K562 (cell line): ENCODE measurements at regions not wholly inside any gene's neighbourhood (a gene's known extent, or its start where the extent isn't known, plus 50 kb on each side); places are given as distances from the start of the nearest gene placed in this dataset.
"Not testable (repeated sequence)": the region's sequence is repeated elsewhere in the genome, so short reads cannot be mapped to it uniquely, and the experiment has no call there.

ENCODE experiments used
- ATAC-seq: fragments of 200-7000 bp; cut with Tn5 transposase; 3 replicates; pipeline ENCODE4 v1.9.1; 2020; ENCODE audit warnings: moderate library complexity
- BruUV-seq: library from RNA; stranded (reverse); fragments of 400-500 nt; replicated peaks from 2 replicates; lab custom pipeline; 2021; lab: Mats Ljungman, UMichigan
- CTCF ChIA-PET: fragments of 300-600 bp; formaldehyde crosslinking; extraction: SDS; loops from one replicate; lab custom pipeline; 2021; ENCODE audit warnings: low intra/inter-chr PET ratio; lab: Yijun Ruan, JAX
- POLR2A ChIA-PET: fragments of 300-600, 350-650 bp; sonication (Branson Sonifier 250); formaldehyde crosslinking; extraction: SDS; loops from one replicate; lab custom pipeline; 2021; ENCODE audit warnings: antibody characterized with exemption, inconsistent platforms; lab: Yijun Ruan, JAX
- DNase-seq, 4 experiments: peaks; one replicate each; pipeline versions ENCODE4 v3.0.0 to v3.0.0-alpha.2; 2011 to 2018; ENCODE audit warnings: low spot score in 3 of 4, mixed read lengths in 3 of 4; ENCODE audit errors: extremely low read depth in 1 of 4
- FAIRE-seq: peaks from 2 replicates; lab custom pipeline; 2011; peaks lifted over from hg19 to GRCh38; lab: Jason Lieb, UNC
- H2AFZ ChIP-seq: 2 replicates; pipeline ENCODE4 v1.6.0; 2011; ENCODE audit warnings: low read depth, low read length, control low read depth, inconsistent platforms
- H3K27ac ChIP-seq: fragments of 200-600 bp; 3 replicates; pipeline ENCODE4 v1.8.0; 2011; ENCODE audit warnings: low read depth, mild to moderate bottlenecking, control low read depth, inconsistent platforms, low read length, moderate library complexity, mixed read lengths; ENCODE audit errors: extremely low read depth
- H3K27me3 ChIP-seq, 2 experiments: fragments of 300-600 bp in 1 of 2; 2 replicates in 1 of 2; 3 replicates in 1 of 2; pipeline versions ENCODE4 v1.6.0 to v1.8.0; 2011; ENCODE audit warnings: inconsistent platforms in 2 of 2, low read length in 2 of 2, mild to moderate bottlenecking in 1 of 2, mixed read lengths in 1 of 2, moderate library complexity in 1 of 2; ENCODE audit not compliant: control insufficient read depth in 2 of 2, insufficient read depth in 2 of 2
- H3K36me3 ChIP-seq: fragments of 300-600 bp; 3 replicates; pipeline ENCODE4 v1.8.0; 2011; ENCODE audit warnings: mild to moderate bottlenecking, low read length, inconsistent platforms; ENCODE audit not compliant: control insufficient read depth, insufficient read depth
- H3K4me1 ChIP-seq, 2 experiments: fragments of 200-600 bp in 1 of 2; replicated peaks in 1 of 2; 2 replicates in 1 of 2; 3 replicates in 1 of 2; pipeline versions ENCODE4 v1.5.1 to v1.8.0; 2011; ENCODE audit warnings: inconsistent platforms in 2 of 2, low read length in 2 of 2, mild to moderate bottlenecking in 1 of 2, mixed read lengths in 1 of 2, moderate library complexity in 1 of 2; ENCODE audit not compliant: control insufficient read depth in 2 of 2, insufficient read depth in 2 of 2
- H3K4me2 ChIP-seq: 2 replicates; pipeline ENCODE4 v1.6.1; 2011; ENCODE audit warnings: low read length, control low read depth, inconsistent platforms, mixed read lengths; ENCODE audit not compliant: insufficient read depth
- H3K4me3 ChIP-seq: fragments of 200-600 bp; sonication (generic), shearing (Covaris generic); 2 replicates; pipeline ENCODE4 v1.5.1; 2016; ENCODE audit warnings: control low read depth, inconsistent platforms
- H3K79me2 ChIP-seq: fragments of 200-600 bp; 3 replicates; pipeline ENCODE4 v1.8.0; 2011; ENCODE audit warnings: low read length, inconsistent platforms; ENCODE audit not compliant: control insufficient read depth, insufficient read depth
- H3K9ac ChIP-seq, 2 experiments: 2 replicates each; pipeline versions ENCODE4 v1.6.0 to v1.6.1; 2011; ENCODE audit warnings: low read depth in 2 of 2, low read length in 2 of 2, control low read depth in 1 of 2, inconsistent platforms in 1 of 2, mild to moderate bottlenecking in 1 of 2, mixed read lengths in 1 of 2; ENCODE audit not compliant: insufficient read depth in 1 of 2
- H3K9me1 ChIP-seq: one replicate; pipeline ENCODE4 v1.6.0; 2011; ENCODE audit warnings: inconsistent platforms, mild to moderate bottlenecking, low read length, moderate library complexity; ENCODE audit not compliant: control insufficient read depth, insufficient read depth
- H3K9me3 ChIP-seq: replicated peaks from 2 replicates; pipeline ENCODE4 v1.5.1; 2011; ENCODE audit warnings: low read depth, low read length, inconsistent platforms; ENCODE audit not compliant: control insufficient read depth, insufficient read depth
- H4K20me1 ChIP-seq: replicated peaks from 2 replicates; pipeline ENCODE4 v1.6.1; 2011; ENCODE audit warnings: low read length, inconsistent platforms, mixed read lengths; ENCODE audit not compliant: control insufficient read depth, insufficient read depth
- ETV5 ChIP-seq: sonication (generic); formaldehyde crosslinking; IDR thresholded peaks from 2 replicates; pipeline ENCODE4 v1.4.0; 2020; ENCODE audit warnings: low read depth, mild to moderate bottlenecking, missing genetic modification reagents
- FOXJ2 ChIP-seq: fragments of 200-800 bp; sonication (Bioruptor generic); IDR thresholded peaks from 2 replicates; pipeline ENCODE4 v1.6.1; 2016; ENCODE audit warnings: missing genetic modification characterization, missing compliant biosample characterization
- SIN3B ChIP-seq: fragments of 450-650 bp; IDR thresholded peaks from 2 replicates; pipeline ENCODE4 v1.6.1; 2017; ENCODE audit warnings: low read depth, mild to moderate bottlenecking, moderate library complexity
- WGBS: fragments of 100-300 bp; shearing (Covaris generic); methylation state at CpG from one replicate; pipeline ENCODE4 v1.1.6; 2016; ENCODE audit warnings: low coverage, mixed read lengths; ENCODE audit not compliant: insufficient coverage; ENCODE audit errors: missing lambda C conversion rate; 5-methylcytosine and 5-hydroxymethylcytosine counted together
- in situ Hi-C: fragments of 300-500 bp; cut with MboI; formaldehyde crosslinking; loops from 4 replicates; pipeline ENCODE4 v1.15.0; 2018; ENCODE audit warnings: inconsistent platforms, mixed read lengths
- intact Hi-C: fragments of 100-400 bp; cut with micrococcal nuclease; formaldehyde crosslinking; loops from 2 replicates; pipeline ENCODE4 v1.14.2; 2022
- TF ChIP-seq, protein P1 (sequence below), 2 experiments: fragments of 450-650 bp; IDR thresholded peaks; 2 replicates each; pipeline ENCODE4 v1.6.1; 2018; ENCODE audit warnings: mild to moderate bottlenecking in 2 of 2, low read depth in 1 of 2; ENCODE audit not compliant: partially characterized antibody in 2 of 2
- TF ChIP-seq, protein P2 (sequence below): fragments of 450-650 bp; IDR thresholded peaks from 2 replicates; pipeline ENCODE4 v1.7.1; 2018; ENCODE audit warnings: mild to moderate bottlenecking, low read depth; ENCODE audit not compliant: partially characterized antibody

DNA sequence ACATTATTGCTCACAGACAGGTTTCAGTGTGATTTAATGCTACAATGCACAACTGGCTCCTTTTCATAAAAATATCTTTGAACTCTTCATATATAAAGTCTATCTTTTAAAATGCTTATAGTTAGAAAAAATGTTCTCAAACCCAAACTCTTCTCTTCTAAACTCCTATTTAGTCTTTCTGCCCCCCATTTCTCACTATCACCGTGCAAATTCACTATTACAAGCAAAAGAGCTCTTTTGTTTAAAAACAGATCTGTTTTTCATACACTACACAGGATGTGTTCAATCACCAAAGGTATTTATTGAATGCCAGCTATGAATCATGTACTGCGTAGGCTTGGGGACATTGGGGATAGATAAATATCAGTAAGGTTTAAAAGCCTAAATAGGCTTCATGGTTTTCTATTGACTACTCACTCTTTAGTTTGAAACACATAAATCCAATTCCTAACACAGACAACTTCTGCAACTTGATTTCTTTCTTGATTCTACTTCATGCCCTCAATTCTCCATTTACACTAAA lies 692.3 kb downstream of the C12orf50 start (continued):
- TF ChIP-seq, protein P1, sequence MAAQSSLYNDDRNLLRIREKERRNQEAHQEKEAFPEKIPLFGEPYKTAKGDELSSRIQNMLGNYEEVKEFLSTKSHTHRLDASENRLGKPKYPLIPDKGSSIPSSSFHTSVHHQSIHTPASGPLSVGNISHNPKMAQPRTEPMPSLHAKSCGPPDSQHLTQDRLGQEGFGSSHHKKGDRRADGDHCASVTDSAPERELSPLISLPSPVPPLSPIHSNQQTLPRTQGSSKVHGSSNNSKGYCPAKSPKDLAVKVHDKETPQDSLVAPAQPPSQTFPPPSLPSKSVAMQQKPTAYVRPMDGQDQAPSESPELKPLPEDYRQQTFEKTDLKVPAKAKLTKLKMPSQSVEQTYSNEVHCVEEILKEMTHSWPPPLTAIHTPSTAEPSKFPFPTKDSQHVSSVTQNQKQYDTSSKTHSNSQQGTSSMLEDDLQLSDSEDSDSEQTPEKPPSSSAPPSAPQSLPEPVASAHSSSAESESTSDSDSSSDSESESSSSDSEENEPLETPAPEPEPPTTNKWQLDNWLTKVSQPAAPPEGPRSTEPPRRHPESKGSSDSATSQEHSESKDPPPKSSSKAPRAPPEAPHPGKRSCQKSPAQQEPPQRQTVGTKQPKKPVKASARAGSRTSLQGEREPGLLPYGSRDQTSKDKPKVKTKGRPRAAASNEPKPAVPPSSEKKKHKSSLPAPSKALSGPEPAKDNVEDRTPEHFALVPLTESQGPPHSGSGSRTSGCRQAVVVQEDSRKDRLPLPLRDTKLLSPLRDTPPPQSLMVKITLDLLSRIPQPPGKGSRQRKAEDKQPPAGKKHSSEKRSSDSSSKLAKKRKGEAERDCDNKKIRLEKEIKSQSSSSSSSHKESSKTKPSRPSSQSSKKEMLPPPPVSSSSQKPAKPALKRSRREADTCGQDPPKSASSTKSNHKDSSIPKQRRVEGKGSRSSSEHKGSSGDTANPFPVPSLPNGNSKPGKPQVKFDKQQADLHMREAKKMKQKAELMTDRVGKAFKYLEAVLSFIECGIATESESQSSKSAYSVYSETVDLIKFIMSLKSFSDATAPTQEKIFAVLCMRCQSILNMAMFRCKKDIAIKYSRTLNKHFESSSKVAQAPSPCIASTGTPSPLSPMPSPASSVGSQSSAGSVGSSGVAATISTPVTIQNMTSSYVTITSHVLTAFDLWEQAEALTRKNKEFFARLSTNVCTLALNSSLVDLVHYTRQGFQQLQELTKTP (IDR thresholded peaks at IDR 0.05; ENCODE audit: low read depth in 1 of 2, partially characterized antibody in 2 of 2), result no peak
- TF ChIP-seq SIN3B, result no peak

DNA sequence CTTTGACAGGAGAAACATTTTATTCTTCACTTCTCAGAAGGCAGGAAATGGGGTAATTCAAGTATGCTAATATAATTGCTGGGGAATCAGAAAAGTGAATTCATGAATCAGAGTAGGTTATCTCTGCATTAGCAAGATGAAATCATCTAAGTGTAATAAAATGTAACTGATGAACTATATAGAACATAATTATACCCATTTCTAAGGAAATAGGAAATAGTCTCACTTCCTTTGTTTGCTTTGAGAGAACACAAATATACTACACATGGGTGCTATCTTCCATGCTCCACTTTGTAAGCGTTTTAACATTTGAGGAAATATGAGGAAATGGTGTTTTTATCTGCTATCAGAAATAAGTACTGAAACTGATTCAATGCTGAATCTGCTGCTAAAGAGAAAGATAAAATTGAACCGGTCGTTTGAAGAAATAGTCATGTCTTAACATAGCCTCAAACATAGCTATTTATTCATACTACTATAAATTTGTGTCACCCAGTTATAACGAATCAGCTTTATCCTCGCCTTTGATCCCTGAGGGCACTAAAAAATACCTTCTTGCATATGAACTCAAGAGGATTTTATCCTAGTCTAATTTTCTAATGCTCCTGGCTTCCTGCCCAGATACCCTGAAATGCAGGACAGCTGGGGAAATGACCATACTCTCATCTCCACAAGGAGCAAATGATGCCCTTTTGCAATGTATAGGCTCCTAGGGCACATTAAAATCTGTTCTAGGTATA lies 696.0 kb downstream of the C12orf50 start:
- ATAC-seq (no peak), DNase-seq (no peak), FAIRE-seq (no peak)
- ChIA-PET CTCF (no interaction called here), POLR2A (no interaction called here)
- H3K27me3 ChIP-seq, result no peaks in the 10 kb centered on the region
- H3K9me3 ChIP-seq, result no peaks in the 10 kb centered on the region
- no TSS peak for BruUV-seq
- intact Hi-C loops, result no loop called here
- WGBS, result 1% methylated on average over 5 of the region's 5 CpGs
- H3K4me1 ChIP-seq, result no peaks in the 10 kb centered on the region
- H3K9me1 ChIP-seq, result no peaks in the 10 kb centered on the region
- no peak overlapping the region for H3K27ac ChIP-seq
- H3K79me2 ChIP-seq, result no peaks in the 10 kb centered on the region
- no peaks in the 10 kb centered on the region for H4K20me1 ChIP-seq
- no peak overlapping the region for H3K4me2 ChIP-seq
- TF ChIP-seq, protein P2, sequence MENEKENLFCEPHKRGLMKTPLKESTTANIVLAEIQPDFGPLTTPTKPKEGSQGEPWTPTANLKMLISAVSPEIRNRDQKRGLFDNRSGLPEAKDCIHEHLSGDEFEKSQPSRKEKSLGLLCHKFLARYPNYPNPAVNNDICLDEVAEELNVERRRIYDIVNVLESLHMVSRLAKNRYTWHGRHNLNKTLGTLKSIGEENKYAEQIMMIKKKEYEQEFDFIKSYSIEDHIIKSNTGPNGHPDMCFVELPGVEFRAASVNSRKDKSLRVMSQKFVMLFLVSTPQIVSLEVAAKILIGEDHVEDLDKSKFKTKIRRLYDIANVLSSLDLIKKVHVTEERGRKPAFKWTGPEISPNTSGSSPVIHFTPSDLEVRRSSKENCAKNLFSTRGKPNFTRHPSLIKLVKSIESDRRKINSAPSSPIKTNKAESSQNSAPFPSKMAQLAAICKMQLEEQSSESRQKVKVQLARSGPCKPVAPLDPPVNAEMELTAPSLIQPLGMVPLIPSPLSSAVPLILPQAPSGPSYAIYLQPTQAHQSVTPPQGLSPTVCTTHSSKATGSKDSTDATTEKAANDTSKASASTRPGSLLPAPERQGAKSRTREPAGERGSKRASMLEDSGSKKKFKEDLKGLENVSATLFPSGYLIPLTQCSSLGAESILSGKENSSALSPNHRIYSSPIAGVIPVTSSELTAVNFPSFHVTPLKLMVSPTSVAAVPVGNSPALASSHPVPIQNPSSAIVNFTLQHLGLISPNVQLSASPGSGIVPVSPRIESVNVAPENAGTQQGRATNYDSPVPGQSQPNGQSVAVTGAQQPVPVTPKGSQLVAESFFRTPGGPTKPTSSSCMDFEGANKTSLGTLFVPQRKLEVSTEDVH, result no peak
- TF ChIP-seq ETV5 (CRISPR knock-in tag) (no peak), FOXJ2 (tag) (no peak)
- TF ChIP-seq, all 486 proteins: peak for 0
- Histone ChIP-seq H3K9ac (no peak overlapping the region), H2AFZ (no peak overlapping the region), H3K36me3 (no peaks in the 10 kb centered on the region), H3K4me3 (no peak overlapping the region)
- in situ Hi-C loops, result no loop called here

DNA sequence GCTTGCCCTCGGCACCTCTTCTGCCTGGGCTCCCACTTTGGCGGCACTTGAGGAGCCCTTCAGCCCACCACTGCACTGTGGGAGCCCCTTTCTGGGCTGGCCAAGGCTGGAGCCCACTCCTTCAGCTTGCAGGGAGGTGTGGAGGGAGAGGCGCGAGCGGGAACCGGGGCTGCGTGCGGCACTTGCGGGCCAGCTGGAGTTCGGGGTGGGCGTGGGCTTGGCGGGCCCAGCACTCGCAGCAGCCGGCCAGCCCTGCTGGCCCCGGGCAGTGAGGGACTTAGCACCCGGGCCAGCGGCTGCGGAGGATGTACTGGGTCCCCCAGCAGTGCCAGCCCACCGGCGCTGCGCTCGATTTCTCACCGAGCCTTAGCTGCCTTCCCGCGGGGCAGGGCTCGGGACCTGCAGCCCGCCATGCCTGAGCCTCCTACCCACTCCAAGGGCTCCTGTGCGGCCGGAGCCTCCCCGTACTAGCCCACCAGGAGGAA lies 699.1 kb downstream of the C12orf50 start:
- H2AFZ ChIP-seq, H4K20me1 ChIP-seq, H3K27ac ChIP-seq, FAIRE-seq, H3K4me3 ChIP-seq, in situ Hi-C loops, BruUV-seq, H3K9me3 ChIP-seq, DNase-seq, CTCF ChIA-PET, H3K79me2 ChIP-seq, POLR2A ChIA-PET, ATAC-seq, intact Hi-C loops, H3K9ac ChIP-seq, H3K27me3 ChIP-seq, H3K4me2 ChIP-seq, H3K4me1 ChIP-seq, H3K36me3 ChIP-seq, H3K9me1 ChIP-seq: not testable (repeated sequence)
- WGBS, result 0% methylated on average over 1 of the region's 30 CpGs
